NCI-H1048 (cell line): ENCODE measurements at regions not wholly inside any gene's neighbourhood (a gene's known extent, or its start where the extent isn't known, plus 50 kb on each side); places are given as distances from the start of the nearest gene placed in this dataset.

Source experiments
- DNase-seq: peaks from one replicate; lab custom pipeline; 2025; lab: John Stamatoyannopoulos, UW

DNA sequence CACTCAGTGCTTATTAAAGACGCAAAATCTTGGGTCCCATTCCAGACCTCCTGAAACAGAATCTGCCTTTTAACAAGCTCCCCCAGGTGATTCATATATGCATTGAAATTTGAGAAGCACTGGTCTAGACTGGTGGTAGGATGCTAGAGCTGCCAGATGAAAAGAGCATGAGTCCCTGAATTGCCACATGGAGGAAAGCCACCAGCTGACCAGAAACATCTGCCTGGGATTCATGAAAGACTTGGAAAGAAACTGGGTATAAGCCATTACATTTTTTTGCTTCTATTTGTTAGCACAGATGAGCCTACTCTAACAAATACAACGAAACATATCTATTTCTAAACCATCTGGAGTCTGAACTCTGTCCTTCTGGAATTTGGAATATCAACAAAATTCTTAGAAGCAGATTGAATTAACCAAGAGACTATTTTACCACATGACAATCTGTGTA is 228.9 kb downstream of the RBM43 start:
- no peak for DNase-seq

GRCh38 chr2:151030663-151031230 is 230.9 kb downstream of the RBM43 start:
- no peak for DNase-seq

DNA sequence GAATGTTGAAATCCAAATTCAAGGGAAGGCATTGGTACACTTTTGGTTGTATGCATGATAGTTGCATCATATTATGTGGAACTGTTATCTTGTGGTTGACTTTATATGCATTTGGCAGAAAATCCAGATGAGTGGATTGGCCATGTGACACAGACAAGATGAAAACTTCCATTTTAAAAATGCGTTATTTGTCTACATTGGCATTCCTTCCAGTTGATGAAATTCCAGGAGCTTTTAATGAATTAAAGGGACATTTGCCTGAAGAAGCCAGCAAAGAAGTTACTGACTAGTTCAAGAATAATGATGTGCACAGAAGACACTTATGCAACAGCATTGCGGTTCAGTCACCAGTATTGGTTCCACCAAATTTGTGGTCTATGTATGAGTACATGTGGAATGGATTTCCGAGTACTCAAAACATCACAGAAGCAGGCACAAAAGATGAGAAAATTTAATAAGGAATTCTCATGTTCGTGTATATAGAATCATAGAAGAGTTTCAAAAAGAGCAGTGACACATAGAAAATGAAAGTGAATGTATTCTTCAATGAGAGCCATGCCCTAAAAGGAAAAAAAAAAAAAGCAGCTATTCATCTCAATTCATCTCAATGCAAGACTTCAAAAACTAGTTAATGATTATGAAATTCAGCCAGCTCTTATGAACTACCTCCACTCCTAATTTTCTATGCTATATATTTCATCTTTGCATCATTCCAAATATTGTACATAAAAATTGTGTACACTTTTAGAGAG is 232.1 kb downstream of the RBM43 start:
- DNase-seq: no peak

DNA sequence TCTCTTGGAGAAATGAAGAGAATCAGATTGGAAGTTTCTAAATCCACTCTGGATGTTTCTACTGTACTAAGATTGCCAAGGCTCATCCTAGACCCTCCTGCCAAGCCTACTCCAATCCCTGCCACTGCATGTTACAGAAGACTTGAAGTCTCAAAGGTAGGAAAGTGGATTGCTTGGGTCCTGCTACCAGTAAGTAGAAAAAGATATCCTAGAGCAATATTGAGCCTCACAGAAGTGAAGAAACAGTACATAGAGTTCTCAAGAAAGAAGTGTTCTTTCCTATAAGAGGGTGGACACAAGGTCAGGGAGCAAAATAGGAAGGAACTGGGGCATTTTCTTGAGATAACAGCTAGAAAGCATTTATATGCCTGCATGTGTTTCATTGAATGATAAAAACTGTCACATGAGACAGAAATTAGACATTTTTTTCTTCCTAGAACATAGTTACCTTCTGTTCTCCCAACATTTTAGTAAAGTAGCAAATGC is 232.9 kb downstream of the RBM43 start:
- no peak for DNase-seq

DNA sequence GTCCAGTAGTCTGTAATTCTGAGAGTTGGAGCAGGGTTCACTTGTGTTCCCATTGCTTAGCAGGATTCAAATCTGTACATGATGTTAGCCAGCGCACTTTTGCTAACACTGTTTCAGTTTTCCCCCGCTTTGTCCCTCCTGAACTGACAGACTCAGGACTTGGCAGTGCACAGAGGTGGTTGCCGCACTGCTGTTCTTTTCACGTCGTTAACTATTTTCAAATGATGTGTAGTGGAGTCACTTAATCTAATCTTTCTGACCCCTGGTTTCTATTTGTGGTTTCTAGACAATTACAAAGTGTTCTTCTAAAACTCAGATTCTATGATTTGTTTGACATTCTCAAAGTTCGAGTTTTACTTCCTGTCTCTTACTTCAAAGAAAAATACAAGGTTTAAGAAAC is 234.5 kb downstream of the RBM43 start:
- no peak for DNase-seq

- DNase-seq: no peak
Observed at GRCh38 chr2:151025816-151026215, 235.8 kb downstream of the RBM43 start.

DNA sequence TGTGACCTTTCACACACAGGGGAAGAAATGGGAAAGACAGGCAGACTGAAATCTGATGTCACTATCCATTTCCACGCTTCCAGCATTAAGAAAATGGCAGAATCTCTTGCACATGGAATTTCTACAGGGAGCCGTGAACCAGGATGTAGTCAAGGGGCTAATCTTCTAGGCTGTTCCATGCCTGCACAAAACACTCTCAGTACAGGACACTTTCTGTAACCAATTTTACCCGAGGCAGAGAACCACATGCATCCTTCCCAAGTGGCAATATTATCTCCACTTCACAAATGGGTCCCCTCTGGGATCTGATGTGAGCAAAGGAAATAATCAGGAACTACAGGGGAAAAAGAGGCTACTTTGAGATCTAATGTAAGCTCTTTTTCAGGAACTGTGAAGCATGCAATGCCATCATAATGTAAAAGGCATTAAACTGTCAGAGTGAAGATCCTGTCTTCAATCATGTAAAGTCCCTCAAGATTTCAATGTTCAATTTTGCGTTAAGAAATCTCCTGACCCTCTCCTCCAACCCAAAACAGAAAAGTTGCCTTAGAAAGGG is 236.9 kb downstream of the RBM43 start:
- no peak for DNase-seq

- DNase-seq: no peak
Observed at GRCh38 chr2:151021747-151022452, 239.8 kb downstream of the RBM43 start.

- no peak for DNase-seq
Observed at GRCh38 chr2:151020411-151020810, 241.3 kb downstream of the RBM43 start.

DNA sequence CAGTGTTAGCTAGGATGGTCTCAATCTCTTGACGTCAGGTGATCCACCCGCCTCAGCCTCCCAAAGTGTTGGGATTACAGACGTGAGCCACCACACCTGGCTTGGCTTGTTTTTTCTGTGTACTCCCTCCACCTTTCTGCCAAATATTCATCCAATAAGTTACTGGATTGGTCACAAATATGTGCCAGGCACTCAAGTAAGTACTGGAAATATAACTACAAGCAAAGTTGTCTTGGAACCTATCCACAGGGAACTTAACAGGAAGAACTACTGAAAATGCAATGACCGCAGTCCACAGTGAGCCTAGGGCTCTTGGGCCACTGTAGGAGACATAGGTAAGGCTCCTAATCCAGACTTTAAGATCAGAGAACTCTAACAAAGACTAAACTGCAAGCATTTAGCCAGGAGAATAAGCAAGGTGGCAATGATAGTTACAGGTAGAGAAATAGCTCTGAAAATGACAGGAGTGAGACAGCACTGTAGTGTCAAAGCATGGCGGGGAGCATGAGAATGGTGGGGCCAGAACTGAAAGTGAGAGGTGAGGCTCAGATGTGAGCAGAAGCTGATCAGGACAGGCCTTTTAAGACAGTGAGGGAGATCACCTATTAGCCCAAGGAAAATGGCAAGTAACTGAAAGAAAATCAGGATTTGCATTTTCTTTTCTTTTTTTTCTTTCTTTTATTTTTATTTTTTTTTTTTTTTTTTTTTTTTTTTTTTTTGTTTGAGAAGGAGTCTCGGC is 252.1 kb downstream of the RBM43 start:
- DNase-seq: no peak

DNA sequence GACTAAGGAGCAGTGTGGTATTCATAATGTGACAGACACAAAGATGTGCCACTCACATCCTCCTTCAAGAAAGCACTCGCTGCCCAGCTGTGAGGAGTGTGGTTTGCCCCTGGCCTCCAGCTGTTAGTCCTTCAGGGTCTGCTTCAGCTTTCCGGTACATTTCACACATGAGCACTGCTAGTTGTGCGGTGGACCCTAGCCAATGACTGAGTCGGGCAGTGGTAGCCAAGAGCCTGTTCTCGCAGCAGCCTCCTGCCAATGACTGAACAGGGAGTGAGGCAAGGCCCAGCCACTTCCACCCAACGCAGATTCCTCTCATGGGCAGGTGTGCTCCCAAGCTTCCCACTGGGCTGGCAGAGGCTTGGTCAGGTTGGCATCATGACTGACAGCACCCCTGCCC is 254.3 kb downstream of the RBM43 start:
- no peak for DNase-seq

GRCh38 chr2:151002959-151003600 is 258.6 kb downstream of the RBM43 start:
- no peak for DNase-seq

- no peak for DNase-seq
Observed at GRCh38 chr2:150997702-150998440, 263.8 kb downstream of the RBM43 start.

DNA sequence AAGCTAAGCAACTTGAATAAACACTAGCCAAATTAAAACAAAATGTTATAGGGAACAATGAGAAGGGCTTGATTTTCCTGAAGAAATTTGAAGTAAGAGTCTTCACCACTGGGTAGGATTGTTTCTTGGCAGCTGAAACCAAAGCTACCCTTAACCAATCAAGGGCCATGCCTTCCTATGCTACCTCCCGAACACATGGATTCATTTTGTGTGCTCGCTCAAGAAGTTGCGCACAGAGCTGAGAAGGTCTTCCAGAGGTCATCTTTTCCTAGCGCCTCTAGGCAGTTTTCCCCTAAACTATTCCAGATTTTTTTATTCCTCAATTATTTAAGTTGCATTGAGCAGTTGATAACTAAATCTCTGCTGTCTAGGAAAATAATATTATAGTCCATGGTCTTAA is 264.6 kb downstream of the RBM43 start:
- no peak for DNase-seq

DNA sequence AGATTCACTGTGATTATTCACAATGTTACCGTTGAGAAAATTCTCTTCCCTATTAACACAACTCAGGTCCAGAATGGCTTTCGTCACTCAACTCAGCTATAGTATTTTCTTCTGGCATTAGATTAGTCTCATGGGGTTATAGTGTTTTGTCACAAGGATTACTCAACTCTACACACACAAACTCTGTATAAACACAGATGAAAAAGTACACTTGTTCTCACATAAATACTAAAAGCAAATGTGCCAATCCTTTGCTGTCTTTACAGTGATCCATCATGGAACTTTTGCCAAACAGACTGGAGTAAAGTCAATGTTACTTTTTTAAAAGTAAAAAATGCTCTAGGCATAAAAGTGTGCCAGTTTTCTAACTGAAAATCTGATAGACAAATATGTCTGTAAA is 267.6 kb downstream of the RBM43 start:
- no peak for DNase-seq

GRCh38 chr2:150989969-150990368 is 271.7 kb downstream of the RBM43 start:
- DNase-seq: no peak

DNA sequence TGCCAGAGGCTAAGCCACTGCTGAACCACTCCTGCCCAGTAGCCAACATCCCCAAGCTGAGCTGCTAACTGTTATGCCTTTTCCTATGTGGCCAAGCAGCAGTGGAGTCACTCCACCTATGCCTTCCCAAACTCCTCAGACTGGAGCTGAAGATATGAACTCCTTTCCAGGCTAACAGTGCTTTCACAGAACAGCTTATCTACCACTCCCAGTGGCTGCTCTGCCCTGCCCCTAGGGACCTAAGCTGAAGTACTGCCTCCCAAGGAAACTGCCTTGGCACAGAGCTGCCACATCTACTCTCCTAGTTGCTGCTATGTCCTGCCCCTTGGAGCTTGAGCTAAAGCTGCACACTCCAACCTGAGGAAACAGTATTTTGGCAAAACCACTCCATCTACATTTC is 275.9 kb downstream of the RBM43 start:
- no peak for DNase-seq

DNA sequence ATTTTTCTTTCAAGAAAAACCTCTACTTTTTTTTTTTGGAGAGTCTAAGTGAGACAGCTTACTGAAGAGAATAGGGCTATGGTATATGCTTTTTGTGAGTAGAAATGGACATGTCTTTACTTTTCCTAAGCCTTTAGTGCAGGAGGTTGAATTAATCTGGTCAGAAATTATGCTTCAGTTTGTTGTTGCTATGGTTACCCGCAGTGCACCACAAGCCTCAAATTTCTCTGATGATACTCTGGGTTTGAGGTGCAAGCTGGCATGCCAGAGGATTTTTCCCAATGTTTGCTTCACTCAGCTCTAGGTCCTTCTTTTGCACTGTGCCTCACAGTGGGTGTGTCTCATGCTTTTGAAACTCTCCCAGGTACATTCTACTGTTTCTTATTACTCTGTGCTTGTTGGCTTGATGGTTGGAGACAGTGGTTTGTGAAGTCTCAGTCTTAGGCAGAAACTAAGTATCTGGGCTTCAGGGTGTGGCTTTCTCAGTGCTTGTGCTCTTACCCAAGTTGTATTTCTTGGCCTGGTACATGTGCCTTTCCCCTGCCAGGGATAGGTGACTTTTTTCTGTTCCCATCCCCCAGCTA is 278.3 kb downstream of the RBM43 start:
- DNase-seq: no peak

DNA sequence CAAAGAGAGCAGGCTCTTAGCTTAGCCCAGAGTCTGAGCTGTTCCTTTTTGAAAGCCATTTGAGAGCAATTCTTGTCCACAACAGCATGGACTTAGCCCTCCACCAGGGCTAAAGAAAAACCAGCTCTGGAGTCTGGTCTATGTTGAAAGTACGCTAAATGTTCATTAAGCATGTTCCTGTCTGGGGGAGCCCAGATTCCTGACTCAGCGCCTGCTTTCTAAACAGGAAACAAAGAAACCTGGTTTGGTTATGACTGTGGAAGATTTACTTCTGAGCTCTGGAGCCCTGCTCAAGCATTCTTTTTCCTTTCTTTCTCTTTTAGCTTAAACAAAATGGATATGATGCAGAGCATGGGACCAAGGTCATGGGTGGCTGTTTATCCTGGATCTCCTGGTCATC is 279.8 kb downstream of the RBM43 start:
- DNase-seq: no peak

DNA sequence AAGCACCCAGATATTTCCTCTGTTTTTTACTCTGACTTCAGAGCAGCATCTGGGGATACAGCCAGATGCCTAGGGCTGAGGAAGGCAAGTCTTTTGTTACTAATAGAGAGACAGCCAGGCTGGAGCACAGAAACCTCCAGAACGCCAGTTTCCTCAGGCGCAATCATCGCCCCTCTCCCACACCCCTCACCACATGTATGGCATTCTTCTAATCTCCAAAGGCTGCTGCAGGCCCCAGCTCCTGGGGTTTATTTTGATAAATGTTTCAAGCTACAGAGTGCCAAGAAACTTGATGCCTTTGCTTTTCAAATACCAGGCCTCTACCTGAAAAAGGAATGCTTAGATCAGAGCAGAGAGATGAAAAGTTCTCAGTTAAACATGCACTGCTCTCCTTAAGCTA is 283.6 kb downstream of the RBM43 start:
- no peak for DNase-seq

- no peak for DNase-seq
Observed at GRCh38 chr2:150977296-150977695, 284.4 kb downstream of the RBM43 start.
